Astrocyte (in vitro differentiated cells and primary cell): ENCODE measurements at regions not wholly inside any gene's neighbourhood (a gene's known extent, or its start where the extent isn't known, plus 50 kb on each side); places are given as distances from the start of the nearest gene placed in this dataset.

Experiments
- DNase-seq: peaks from one replicate; pipeline ENCODE4 v3.0.0-alpha.2; 2010; ENCODE audit warnings: low read depth
- FAIRE-seq: peaks from 2 replicates; lab custom pipeline; 2011; peaks lifted over from hg19 to GRCh38; lab: Jason Lieb, UNC
- H2AFZ ChIP-seq: 2 replicates; pipeline ENCODE4 v1.6.0; 2012; ENCODE audit warnings: low read depth, low read length, inconsistent platforms
- H3K27ac ChIP-seq: 2 replicates; pipeline ENCODE4 v1.5.1; 2011; ENCODE audit warnings: low read depth, low read length, inconsistent platforms
- H3K27me3 ChIP-seq: 2 replicates; pipeline ENCODE4 v1.6.0; 2011; ENCODE audit warnings: low read length, inconsistent platforms; ENCODE audit not compliant: insufficient read depth
- H3K36me3 ChIP-seq: 2 replicates; pipeline ENCODE4 v1.5.1; 2011; ENCODE audit warnings: low read length, inconsistent platforms; ENCODE audit not compliant: insufficient read depth
- H3K4me1 ChIP-seq: 2 replicates; pipeline ENCODE4 v1.5.1; 2011; ENCODE audit warnings: low read length, inconsistent platforms; ENCODE audit not compliant: insufficient read depth
- H3K4me2 ChIP-seq: 2 replicates; pipeline ENCODE4 v1.6.0; 2012; ENCODE audit warnings: low read length, inconsistent platforms
- H3K4me3 ChIP-seq: 2 replicates; pipeline ENCODE4 v1.5.1; 2011; ENCODE audit warnings: low read depth, mild to moderate bottlenecking, low read length, inconsistent platforms; ENCODE audit not compliant: insufficient read depth
- H3K79me2 ChIP-seq: 2 replicates; pipeline ENCODE4 v1.6.0; 2012; ENCODE audit warnings: mild to moderate bottlenecking, low read length, inconsistent platforms; ENCODE audit not compliant: insufficient read depth
- H3K9ac ChIP-seq: 2 replicates; pipeline ENCODE4 v1.6.0; 2012; ENCODE audit warnings: mild to moderate bottlenecking, low read length, inconsistent platforms
- H3K9me3 ChIP-seq: 2 replicates; pipeline ENCODE4 v1.5.1; 2012; ENCODE audit warnings: low read depth, mild to moderate bottlenecking, low read length, inconsistent platforms; ENCODE audit not compliant: insufficient read depth
- H4K20me1 ChIP-seq: 2 replicates; pipeline ENCODE4 v1.6.0; 2012; ENCODE audit warnings: low read length, inconsistent platforms; ENCODE audit not compliant: insufficient read depth
- H3K27ac Mint-ChIP-seq: one replicate; pipeline ENCODE4 v1.8.0; 2021; ENCODE audit warnings: mild to moderate bottlenecking, mixed read lengths; ENCODE audit not compliant: unreplicated experiment
- H3K27me3 Mint-ChIP-seq: one replicate; pipeline ENCODE4 v1.8.0; 2021; ENCODE audit warnings: low read depth, mixed read lengths; ENCODE audit not compliant: unreplicated experiment
- H3K36me3 Mint-ChIP-seq: one replicate; pipeline ENCODE4 v1.8.0; 2021; ENCODE audit warnings: low read depth, mixed read lengths; ENCODE audit not compliant: unreplicated experiment
- H3K4me1 Mint-ChIP-seq: one replicate; pipeline ENCODE4 v1.8.0; 2021; ENCODE audit warnings: low read depth, mixed read lengths; ENCODE audit not compliant: unreplicated experiment
- H3K4me3 Mint-ChIP-seq: one replicate; pipeline ENCODE4 v1.8.0; 2021; ENCODE audit warnings: mild to moderate bottlenecking, moderate library complexity, mixed read lengths; ENCODE audit not compliant: unreplicated experiment
- H3K9me3 Mint-ChIP-seq: one replicate; pipeline ENCODE4 v1.8.0; 2021; ENCODE audit warnings: mild to moderate bottlenecking, mixed read lengths; ENCODE audit not compliant: unreplicated experiment
- CTCF ChIP-seq: IDR thresholded peaks from 2 replicates; pipeline ENCODE4 v1.5.1; 2011; ENCODE audit warnings: low read depth, mild to moderate bottlenecking, inconsistent platforms, low read length, moderate library complexity; ENCODE audit not compliant: insufficient read depth
- EZH2 ChIP-seq: IDR thresholded peaks from 2 replicates; pipeline ENCODE4 v1.6.1; 2012; ENCODE audit warnings: mild to moderate bottlenecking, low read length, inconsistent platforms; ENCODE audit not compliant: insufficient read depth

GRCh38 chr5:171663311-171664085 lies 122.1 kb upstream of the SMIM23 start:
- no peaks in the 10 kb centered on the region for H3K9me3 ChIP-seq
- no peaks in the 10 kb centered on the region for H3K36me3 ChIP-seq
- Mint-ChIP-seq H3K9me3 (peaks cover 3% of the 10 kb centered on the region), H3K4me1 (peaks cover 1% of the 10 kb centered on the region), H3K36me3 (no peaks in the 10 kb centered on the region), H3K4me3 (no peak overlapping the region), H3K27me3 (no peaks in the 10 kb centered on the region), H3K27ac (no peak overlapping the region)
- no peak overlapping the region for H2AFZ ChIP-seq
- H3K27me3 ChIP-seq: no peaks in the 10 kb centered on the region
- H3K79me2 ChIP-seq: no peaks in the 10 kb centered on the region
- no peak overlapping the region for H3K9ac ChIP-seq
- no peak overlapping the region for H3K27ac ChIP-seq
- no peak overlapping the region for H3K4me2 ChIP-seq
- FAIRE-seq: no peak
- no peak overlapping the region for H3K4me3 ChIP-seq
- TF ChIP-seq EZH2 (no peak), CTCF (no peak)
- DNase-seq: no peak
- no peaks in the 10 kb centered on the region for H4K20me1 ChIP-seq
- peaks cover 11% of the 10 kb centered on the region for H3K4me1 ChIP-seq

- Histone ChIP-seq H3K4me1 (peaks cover 11% of the 10 kb centered on the region), H3K4me2 (no peak overlapping the region), H3K36me3 (no peaks in the 10 kb centered on the region), H3K79me2 (no peaks in the 10 kb centered on the region), H2AFZ (no peak overlapping the region), H3K9me3 (no peaks in the 10 kb centered on the region), H3K27ac (no peak overlapping the region), H3K27me3 (no peaks in the 10 kb centered on the region), H3K4me3 (no peak overlapping the region), H4K20me1 (no peaks in the 10 kb centered on the region), H3K9ac (no peak overlapping the region)
- no peaks in the 10 kb centered on the region for H3K27me3 Mint-ChIP-seq
- H3K4me3 Mint-ChIP-seq: no peak overlapping the region
- H3K9me3 Mint-ChIP-seq: peaks cover 3% of the 10 kb centered on the region
- FAIRE-seq: no peak
- H3K27ac Mint-ChIP-seq: no peak overlapping the region
- H3K36me3 Mint-ChIP-seq: no peaks in the 10 kb centered on the region
- TF ChIP-seq EZH2 (no peak), CTCF (no peak)
- peaks cover 1% of the 10 kb centered on the region for H3K4me1 Mint-ChIP-seq
- DNase-seq: no peak
Observed at GRCh38 chr5:171664489-171664888, 121.1 kb upstream of the SMIM23 start.

- Histone ChIP-seq H2AFZ (no peak overlapping the region), H3K9me3 (no peaks in the 10 kb centered on the region), H3K27ac (no peak overlapping the region), H4K20me1 (no peaks in the 10 kb centered on the region), H3K79me2 (no peaks in the 10 kb centered on the region), H3K4me2 (no peak overlapping the region), H3K4me3 (no peak overlapping the region), H3K9ac (no peak overlapping the region), H3K4me1 (peaks cover 11% of the 10 kb centered on the region), H3K27me3 (no peaks in the 10 kb centered on the region), H3K36me3 (no peaks in the 10 kb centered on the region)
- Mint-ChIP-seq H3K27me3 (peaks cover 10% of the 10 kb centered on the region), H3K36me3 (no peaks in the 10 kb centered on the region), H3K4me1 (peaks cover 1% of the 10 kb centered on the region), H3K27ac (no peak overlapping the region), H3K9me3 (peaks cover 3% of the 10 kb centered on the region), H3K4me3 (no peak overlapping the region)
- TF ChIP-seq CTCF (no peak), EZH2 (no peak)
- DNase-seq (no peak), FAIRE-seq (no peak)
Observed at GRCh38 chr5:171666815-171667214, 118.8 kb upstream of the SMIM23 start.
